ENCODE measurements at regions not wholly inside any gene's neighbourhood (a gene's known extent, or its start where the extent isn't known, plus 50 kb on each side); places are given as distances from the start of the nearest gene placed in this dataset.

DNA sequence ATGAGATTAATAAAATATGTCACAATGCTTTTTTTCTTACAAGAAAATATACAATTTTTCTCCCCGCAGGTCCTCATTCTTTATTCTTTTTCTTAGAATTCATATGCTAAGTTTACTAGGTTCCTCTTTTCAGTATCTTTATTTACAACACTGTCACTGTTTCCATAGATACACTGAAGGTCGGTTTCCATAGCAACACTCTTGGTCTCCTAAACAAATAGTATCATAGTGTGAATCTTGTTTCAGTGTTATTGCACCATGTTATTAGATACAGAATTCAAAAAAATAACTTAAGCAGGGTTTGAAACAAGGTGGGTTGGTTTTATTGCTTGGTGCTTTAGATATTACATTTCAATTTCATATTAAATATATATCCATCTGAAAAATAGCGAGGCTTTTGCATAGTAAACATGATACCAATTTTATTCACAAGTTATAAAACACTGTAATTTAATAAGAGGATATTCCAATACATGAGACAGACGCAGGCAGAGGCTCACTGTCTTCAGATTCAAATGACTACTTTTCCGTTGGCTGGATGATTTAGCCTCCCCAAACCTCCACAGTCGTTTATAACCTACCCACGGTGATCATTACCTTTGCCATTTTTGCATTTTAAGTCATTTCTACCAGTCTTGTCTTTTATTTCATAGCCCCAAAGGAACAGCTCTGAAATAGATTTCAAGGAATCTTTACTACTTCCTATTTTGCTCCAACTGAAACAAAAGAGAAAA is 88.9 kb upstream of the KLF6 start:
- ChIA-PET CTCF (interaction anchor here (1.2 kb wide), 1 partner anchor 92 kb away, joined by 3 read pairs; no protein-coding TSS in a partner anchor), POLR2A (ENCODE audit: low non-redundant PET) (no interaction called here)
- DNase-seq (ENCODE audit: low spot score) = no peak
- TF ChIP-seq, protein P1, sequence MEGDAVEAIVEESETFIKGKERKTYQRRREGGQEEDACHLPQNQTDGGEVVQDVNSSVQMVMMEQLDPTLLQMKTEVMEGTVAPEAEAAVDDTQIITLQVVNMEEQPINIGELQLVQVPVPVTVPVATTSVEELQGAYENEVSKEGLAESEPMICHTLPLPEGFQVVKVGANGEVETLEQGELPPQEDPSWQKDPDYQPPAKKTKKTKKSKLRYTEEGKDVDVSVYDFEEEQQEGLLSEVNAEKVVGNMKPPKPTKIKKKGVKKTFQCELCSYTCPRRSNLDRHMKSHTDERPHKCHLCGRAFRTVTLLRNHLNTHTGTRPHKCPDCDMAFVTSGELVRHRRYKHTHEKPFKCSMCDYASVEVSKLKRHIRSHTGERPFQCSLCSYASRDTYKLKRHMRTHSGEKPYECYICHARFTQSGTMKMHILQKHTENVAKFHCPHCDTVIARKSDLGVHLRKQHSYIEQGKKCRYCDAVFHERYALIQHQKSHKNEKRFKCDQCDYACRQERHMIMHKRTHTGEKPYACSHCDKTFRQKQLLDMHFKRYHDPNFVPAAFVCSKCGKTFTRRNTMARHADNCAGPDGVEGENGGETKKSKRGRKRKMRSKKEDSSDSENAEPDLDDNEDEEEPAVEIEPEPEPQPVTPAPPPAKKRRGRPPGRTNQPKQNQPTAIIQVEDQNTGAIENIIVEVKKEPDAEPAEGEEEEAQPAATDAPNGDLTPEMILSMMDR (conservative IDR thresholded peaks at IDR 0.05; ENCODE audit: low read depth) = no peak
- no peak overlapping the region for H3K27ac ChIP-seq

DNA sequence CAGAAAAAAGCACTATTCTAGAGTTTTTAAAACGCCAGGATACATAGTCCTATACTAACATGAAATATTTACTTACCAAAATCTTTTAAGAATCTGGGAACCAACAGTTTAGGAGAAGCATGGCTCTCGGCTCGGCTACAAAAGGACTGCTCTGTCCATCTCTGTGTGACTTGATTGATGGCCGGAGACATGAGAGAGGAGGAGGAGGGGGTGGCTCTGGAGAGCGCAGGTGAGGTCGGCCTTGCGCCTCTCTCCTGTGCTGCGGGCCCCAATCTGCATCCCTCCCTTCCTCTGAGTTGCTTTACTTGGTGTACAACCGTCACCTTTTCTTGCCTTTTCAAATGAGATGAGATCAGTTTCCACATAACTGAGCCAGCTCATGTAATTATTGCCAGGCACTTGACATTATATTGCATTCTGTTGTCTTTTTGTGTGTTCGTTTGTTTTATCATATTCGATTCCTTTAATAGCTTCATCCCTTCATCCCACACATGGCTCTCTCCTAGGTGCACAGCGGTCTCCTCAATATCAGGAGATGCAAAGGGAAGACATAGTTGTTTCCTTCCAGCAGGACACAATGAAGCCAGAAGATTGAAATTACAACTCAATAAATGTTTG is 87.8 kb upstream of the KLF6 start:
- no peak for DNase-seq (ENCODE audit: low spot score)
- no peak overlapping the region for H3K27ac ChIP-seq
- TF ChIP-seq, protein P1 (conservative IDR thresholded peaks at IDR 0.05; ENCODE audit: low read depth) = no peak
- ChIA-PET POLR2A (ENCODE audit: low non-redundant PET) (interaction anchor here (0.5 kb wide), 1 partner anchor 91 kb away, joined by 3 read pairs; no protein-coding TSS in a partner anchor), CTCF (no interaction called here)

DNA sequence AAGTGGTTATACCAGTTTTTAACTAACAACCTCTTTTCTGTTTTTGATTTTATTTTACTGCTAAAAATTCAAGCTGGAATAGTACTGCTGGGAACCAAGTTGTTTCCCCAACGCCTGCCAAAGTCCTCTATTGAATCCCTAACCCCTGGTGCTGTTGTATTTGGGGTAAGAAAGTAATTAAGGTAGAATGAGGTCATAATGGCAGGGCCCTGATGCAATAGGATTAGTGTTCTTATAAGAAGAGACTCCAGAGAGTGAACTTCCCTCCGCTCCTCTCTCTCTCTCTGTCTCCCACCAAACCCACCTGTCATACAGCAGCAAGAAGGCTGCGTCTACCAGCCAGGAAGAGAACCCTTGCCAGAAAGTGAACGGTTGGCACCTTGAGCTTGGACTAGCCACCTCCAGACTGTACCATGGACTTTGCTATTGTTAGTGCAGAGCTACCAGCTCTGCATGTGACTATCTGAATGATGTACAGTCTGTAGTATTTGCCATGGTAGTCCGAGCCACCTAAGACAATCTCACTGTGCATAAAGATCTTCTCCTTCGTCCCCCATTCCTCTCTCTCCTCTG is 86.5 kb upstream of the KLF6 start:
- ChIA-PET CTCF (interaction anchor here (0.6 to 0.8 kb wide), 2 partner anchors 20 to 617 kb away, joined by 5 to 6 read pairs; no protein-coding TSS in a partner anchor), POLR2A (ENCODE audit: low non-redundant PET) (no interaction called here)

DNA sequence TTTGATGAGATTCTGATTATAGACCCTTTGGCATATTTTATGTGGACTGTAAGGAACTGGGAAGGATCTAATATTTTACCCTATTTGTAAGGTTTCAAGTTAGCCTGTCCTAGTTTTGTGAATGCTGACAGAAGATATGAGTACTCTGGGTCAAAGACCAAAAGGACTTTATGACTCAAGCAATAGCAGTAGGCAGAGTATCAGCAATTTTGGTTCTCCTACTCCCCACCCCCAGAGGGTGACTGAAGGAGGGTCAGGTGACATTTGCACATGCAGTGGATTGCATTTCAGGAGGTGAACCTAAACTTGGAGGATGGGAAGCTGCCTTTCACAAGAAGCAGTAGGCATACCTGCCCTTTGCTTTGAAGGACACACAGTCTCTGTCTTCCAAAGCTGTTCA is 84.0 kb upstream of the KLF6 start:
- POLR2A ChIA-PET (ENCODE audit: low non-redundant PET) = no interaction called here
- CTCF ChIA-PET = no interaction called here
- TF ChIP-seq, protein P1 (conservative IDR thresholded peaks at IDR 0.05; ENCODE audit: low read depth) = no peak
- no peak overlapping the region for H3K27ac ChIP-seq
- no peak for DNase-seq (ENCODE audit: low spot score)

More for the DNA sequence above, 86.5 kb upstream of the KLF6 start:
- DNase-seq (ENCODE audit: low spot score) = no peak
- TF ChIP-seq, protein P1 (conservative IDR thresholded peaks at IDR 0.05; ENCODE audit: low read depth) = no peak
- no peak overlapping the region for H3K27ac ChIP-seq

DNA sequence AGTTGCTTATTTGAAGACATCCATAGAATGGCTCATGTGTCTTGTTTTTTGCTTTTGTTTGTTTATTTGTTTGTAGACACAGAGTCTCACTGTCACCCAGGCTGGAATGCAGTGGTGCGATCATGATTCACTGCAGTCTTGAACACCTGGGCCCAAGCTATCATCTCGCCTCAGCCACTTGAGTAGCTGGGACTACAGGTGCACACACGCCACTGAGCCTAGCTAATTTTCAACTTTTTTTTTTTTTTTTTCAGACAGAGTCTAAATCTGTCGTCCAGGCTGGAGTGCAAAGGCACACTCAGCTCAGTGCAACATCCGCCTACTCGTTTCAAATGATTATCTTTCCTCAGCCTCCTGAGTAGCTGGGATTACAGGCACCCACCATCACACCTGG is 83.3 kb upstream of the KLF6 start:
- TF ChIP-seq, protein P1 (conservative IDR thresholded peaks at IDR 0.05; ENCODE audit: low read depth) = no peak
- no peak overlapping the region for H3K27ac ChIP-seq
- POLR2A ChIA-PET (ENCODE audit: low non-redundant PET) = interaction anchor here (0.6 kb wide), 1 partner anchor 16 kb away, joined by 5 read pairs; no protein-coding TSS in a partner anchor
- CTCF ChIA-PET = no interaction called here
- DNase-seq (ENCODE audit: low spot score) = no peak

DNA sequence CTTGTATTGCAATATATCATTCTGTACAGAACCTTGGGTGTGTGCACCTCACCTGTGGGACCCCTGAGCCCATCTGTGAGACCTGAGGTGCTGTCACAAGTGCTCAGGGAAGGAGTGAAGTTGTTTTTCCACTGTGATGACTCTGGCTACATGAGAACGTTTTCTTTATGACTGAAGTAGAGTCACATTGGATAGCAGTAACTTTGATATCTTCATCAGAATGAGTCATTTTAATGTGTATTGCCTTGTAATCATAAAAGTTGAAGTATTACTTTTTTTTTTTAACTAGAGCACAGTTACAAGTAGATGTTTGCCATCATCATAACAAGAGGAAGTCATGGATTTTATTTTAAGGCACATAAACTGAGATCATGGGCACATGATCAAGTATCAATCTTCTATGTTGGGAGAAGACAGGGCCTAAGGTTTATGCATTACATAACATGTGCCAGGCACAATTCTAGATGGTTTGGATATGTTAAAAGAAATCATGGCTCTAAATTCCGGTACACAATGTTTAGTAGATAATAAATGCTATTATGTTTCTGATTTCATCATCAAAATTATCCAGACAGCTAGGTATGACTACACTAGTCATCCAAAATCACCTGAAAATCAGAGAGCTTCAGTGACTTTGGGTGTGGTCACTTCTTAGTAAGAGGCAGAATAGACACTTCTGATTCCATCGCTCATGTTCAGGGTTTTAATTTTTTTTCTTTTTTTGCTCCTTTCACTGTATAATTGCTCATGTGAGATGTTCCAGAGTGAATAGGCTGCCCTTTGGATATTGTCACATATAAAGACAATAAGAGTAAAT is 82.7 kb upstream of the KLF6 start:
- CTCF ChIA-PET = no interaction called here
- TF ChIP-seq, protein P1 (conservative IDR thresholded peaks at IDR 0.05; ENCODE audit: low read depth) = no peak
- no peak for DNase-seq (ENCODE audit: low spot score)
- no peak overlapping the region for H3K27ac ChIP-seq
- POLR2A ChIA-PET (ENCODE audit: low non-redundant PET) = interaction anchor here (0.6 kb wide), 1 partner anchor 15 kb away, joined by 5 read pairs; no protein-coding TSS in a partner anchor

All from RWPE1 (cell line).